PFSK-1 (cell line): ENCODE measurements at regions not wholly inside any gene's neighbourhood (a gene's known extent, or its start where the extent isn't known, plus 50 kb on each side); places are given as distances from the start of the nearest gene placed in this dataset.

Source experiments
- POLR2AphosphoS5 ChIP-seq: IDR thresholded peaks from 2 replicates; pipeline ENCODE4 v1.6.1; 2012; ENCODE audit warnings: low read depth, mild to moderate bottlenecking, control low read depth, low read length, moderate library complexity
- TAF1 ChIP-seq: IDR thresholded peaks from 2 replicates; pipeline ENCODE4 v1.6.1; 2012; ENCODE audit warnings: low read length, control low read depth, borderline replicate concordance; ENCODE audit not compliant: insufficient read depth
- TF ChIP-seq, protein P1 (sequence below), 2 experiments: IDR thresholded peaks; 2 replicates each; pipeline versions ENCODE4 v1.6.1 to v1.8.0; 2011 to 2012; ENCODE audit warnings: low read depth in 2 of 2, low read length in 2 of 2, control low read depth in 1 of 2, inconsistent platforms in 1 of 2, mild to moderate bottlenecking in 1 of 2, moderate library complexity in 1 of 2; ENCODE audit not compliant: insufficient read depth in 1 of 2

DNA sequence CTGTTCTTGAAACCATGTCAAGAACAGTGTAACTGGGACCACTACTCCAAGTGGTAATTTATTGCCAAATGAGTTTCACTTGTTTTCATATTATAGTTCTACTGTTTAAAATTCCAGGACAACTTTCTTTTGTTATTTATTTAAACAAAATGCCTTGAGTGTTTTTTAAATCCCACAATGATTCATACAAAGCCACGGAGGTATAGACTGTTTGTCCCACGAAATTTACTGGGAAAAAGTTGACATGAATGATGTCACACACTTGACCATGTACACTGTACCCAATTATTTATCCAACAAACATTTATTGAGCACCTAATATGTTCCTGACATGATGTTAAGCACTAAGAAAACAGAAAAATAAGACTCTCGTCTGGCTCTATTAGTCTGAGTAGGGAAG, 243.9 kb upstream of the SIX2 start:
- TF ChIP-seq, protein P1, sequence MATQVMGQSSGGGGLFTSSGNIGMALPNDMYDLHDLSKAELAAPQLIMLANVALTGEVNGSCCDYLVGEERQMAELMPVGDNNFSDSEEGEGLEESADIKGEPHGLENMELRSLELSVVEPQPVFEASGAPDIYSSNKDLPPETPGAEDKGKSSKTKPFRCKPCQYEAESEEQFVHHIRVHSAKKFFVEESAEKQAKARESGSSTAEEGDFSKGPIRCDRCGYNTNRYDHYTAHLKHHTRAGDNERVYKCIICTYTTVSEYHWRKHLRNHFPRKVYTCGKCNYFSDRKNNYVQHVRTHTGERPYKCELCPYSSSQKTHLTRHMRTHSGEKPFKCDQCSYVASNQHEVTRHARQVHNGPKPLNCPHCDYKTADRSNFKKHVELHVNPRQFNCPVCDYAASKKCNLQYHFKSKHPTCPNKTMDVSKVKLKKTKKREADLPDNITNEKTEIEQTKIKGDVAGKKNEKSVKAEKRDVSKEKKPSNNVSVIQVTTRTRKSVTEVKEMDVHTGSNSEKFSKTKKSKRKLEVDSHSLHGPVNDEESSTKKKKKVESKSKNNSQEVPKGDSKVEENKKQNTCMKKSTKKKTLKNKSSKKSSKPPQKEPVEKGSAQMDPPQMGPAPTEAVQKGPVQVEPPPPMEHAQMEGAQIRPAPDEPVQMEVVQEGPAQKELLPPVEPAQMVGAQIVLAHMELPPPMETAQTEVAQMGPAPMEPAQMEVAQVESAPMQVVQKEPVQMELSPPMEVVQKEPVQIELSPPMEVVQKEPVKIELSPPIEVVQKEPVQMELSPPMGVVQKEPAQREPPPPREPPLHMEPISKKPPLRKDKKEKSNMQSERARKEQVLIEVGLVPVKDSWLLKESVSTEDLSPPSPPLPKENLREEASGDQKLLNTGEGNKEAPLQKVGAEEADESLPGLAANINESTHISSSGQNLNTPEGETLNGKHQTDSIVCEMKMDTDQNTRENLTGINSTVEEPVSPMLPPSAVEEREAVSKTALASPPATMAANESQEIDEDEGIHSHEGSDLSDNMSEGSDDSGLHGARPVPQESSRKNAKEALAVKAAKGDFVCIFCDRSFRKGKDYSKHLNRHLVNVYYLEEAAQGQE (IDR thresholded peaks at IDR 0.05; ENCODE audit: insufficient read depth in 1 of 2, low read depth in 2 of 2, low read length in 2 of 2) = no peak
- TF ChIP-seq TAF1 = no peak
- TF ChIP-seq POLR2AphosphoS5 = no peak
